ENCODE measurements at regions not wholly inside any gene's neighbourhood (a gene's known extent, or its start where the extent isn't known, plus 50 kb on each side); places are given as distances from the start of the nearest gene placed in this dataset.

GRCh38 chr6:113160306-113161017 is 696.7 kb upstream of the MARCKS start:
- Histone ChIP-seq H3K36me3 (no peaks in the 10 kb centered on the region), H3K27ac (no peak overlapping the region), H3K27me3 (no peaks in the 10 kb centered on the region), H3K4me1 (no peaks in the 10 kb centered on the region), H3K9ac (ENCODE audit: low read depth in 2 of 2, low read length in 2 of 2) (no peak overlapping the region), H3K9me3 (no peaks in the 10 kb centered on the region), H3K4me3 (no peak overlapping the region)
- intact Hi-C loops (cut with DNase I), result no loop called here
- no peak for DNase-seq
- TF ChIP-seq CTCF (IDR thresholded peaks at IDR 0.05), result no peak

GRCh38 chr6:113161018-113161315 is 696.2 kb upstream of the MARCKS start:
- no peak for TF ChIP-seq CTCF (IDR thresholded peaks at IDR 0.05)
- H3K9me3 ChIP-seq, result no peaks in the 10 kb centered on the region
- no peaks in the 10 kb centered on the region for H3K27me3 ChIP-seq

GRCh38 chr6:113162739-113163138 is 694.4 kb upstream of the MARCKS start:
- no peak overlapping the region for H3K27ac ChIP-seq
- no peaks in the 10 kb centered on the region for H3K9me3 ChIP-seq
- H3K36me3 ChIP-seq, result no peaks in the 10 kb centered on the region
- no peak overlapping the region for H3K4me3 ChIP-seq
- intact Hi-C loops (cut with DNase I), result no loop called here
- no peaks in the 10 kb centered on the region for H3K27me3 ChIP-seq
- no peak for TF ChIP-seq CTCF (IDR thresholded peaks at IDR 0.05)
- DNase-seq, result no peak
- H3K9ac ChIP-seq (ENCODE audit: low read depth in 2 of 2, low read length in 2 of 2), result no peak overlapping the region
- no peaks in the 10 kb centered on the region for H3K4me1 ChIP-seq

More at GRCh38 chr6:113161018-113161315, 696.2 kb upstream of the MARCKS start:
- no peak overlapping the region for H3K27ac ChIP-seq
- no peaks in the 10 kb centered on the region for H3K36me3 ChIP-seq
- intact Hi-C loops (cut with DNase I), result no loop called here
- DNase-seq, result no peak
- H3K4me1 ChIP-seq, result no peaks in the 10 kb centered on the region
- no peak overlapping the region for H3K9ac ChIP-seq (ENCODE audit: low read depth in 2 of 2, low read length in 2 of 2)
- no peak overlapping the region for H3K4me3 ChIP-seq

- Histone ChIP-seq H3K9ac (ENCODE audit: low read depth in 2 of 2, low read length in 2 of 2) (no peak overlapping the region), H3K27me3 (no peaks in the 10 kb centered on the region), H3K4me3 (no peak overlapping the region), H3K9me3 (no peaks in the 10 kb centered on the region), H3K36me3 (no peaks in the 10 kb centered on the region), H3K4me1 (no peaks in the 10 kb centered on the region), H3K27ac (no peak overlapping the region)
- no peak for TF ChIP-seq CTCF (IDR thresholded peaks at IDR 0.05)
- no peak for DNase-seq
- intact Hi-C loops (cut with DNase I), result no loop called here
Observed at GRCh38 chr6:113168057-113168456, 689.1 kb upstream of the MARCKS start.

- TF ChIP-seq CTCF (IDR thresholded peaks at IDR 0.05), result no peak
- Histone ChIP-seq H3K9ac (ENCODE audit: low read depth in 2 of 2, low read length in 2 of 2) (no peak overlapping the region), H3K9me3 (no peaks in the 10 kb centered on the region), H3K4me3 (no peak overlapping the region), H3K36me3 (no peaks in the 10 kb centered on the region), H3K27me3 (no peaks in the 10 kb centered on the region), H3K27ac (no peak overlapping the region), H3K4me1 (no peaks in the 10 kb centered on the region)
- no peak for DNase-seq
- intact Hi-C loops (cut with DNase I), result no loop called here
Observed at GRCh38 chr6:113169484-113169883, 687.7 kb upstream of the MARCKS start.
